OCI-LY1 (cell line): ENCODE measurements at regions not wholly inside any gene's neighbourhood (a gene's known extent, or its start where the extent isn't known, plus 50 kb on each side); places are given as distances from the start of the nearest gene placed in this dataset.

ENCODE experiments used
- EZH2 ChIP-seq: fragments of 200-600 bp; sonication (generic), shearing (Covaris generic); IDR thresholded peaks from 2 replicates; pipeline ENCODE4 v1.8.0; 2017; ENCODE audit warnings: borderline replicate concordance, mixed run types, mild to moderate bottlenecking, antibody characterized with exemption, low read length, moderate library complexity, mixed read lengths
- TF ChIP-seq, protein P1 (sequence below): fragments of 200-600 bp; sonication (generic), shearing (Covaris generic); IDR thresholded peaks from 2 replicates; pipeline ENCODE4 v1.5.1; 2017; ENCODE audit warnings: mild to moderate bottlenecking, antibody characterized with exemption, low read length, moderate library complexity, mixed read lengths

DNA sequence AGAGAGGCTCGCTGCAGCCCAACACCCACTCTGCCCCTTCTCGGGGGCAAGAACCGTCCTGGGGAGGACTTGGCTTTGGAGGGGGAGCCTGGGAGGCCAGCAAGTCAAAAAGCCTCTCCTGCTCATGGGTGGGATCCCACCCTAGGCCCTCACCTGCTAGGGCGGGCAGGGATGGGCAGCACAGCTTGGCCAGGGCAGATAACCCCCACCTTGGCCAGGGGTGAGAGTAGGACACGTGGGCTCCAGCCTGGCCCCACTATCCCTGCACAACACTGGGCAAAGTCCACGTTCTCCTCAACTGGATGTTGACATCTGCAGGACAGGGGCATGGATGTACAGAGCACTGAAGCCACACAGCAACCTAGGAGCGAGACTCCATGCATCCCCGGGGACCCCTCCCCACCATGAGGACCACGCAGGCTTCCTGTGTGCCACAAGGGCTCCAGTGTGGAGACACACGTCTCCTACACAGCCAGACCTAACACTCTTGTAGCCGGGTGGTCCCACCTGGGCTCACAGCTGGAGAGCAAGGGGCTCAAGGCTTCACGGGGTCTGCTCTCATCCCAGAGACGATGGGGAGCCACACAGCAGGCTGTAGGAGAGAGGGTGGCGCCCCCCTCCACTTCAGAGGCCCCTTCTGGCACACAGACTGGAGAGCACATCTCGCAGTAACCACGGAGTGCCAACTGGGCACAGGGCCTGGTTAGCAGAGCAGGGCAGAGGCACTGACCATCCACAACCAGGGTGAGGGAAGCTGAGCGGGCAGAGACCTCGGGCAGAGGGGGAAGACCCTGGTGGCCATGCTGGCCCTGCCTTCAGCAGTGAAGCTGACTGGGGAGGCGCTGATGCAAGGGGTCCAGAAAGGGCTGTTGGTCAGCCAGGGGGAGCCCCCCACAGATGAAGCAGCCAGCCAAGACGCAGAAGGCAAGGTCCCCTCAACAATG, 171.1 kb downstream of the CRYBB2 start:
- TF ChIP-seq, protein P1, sequence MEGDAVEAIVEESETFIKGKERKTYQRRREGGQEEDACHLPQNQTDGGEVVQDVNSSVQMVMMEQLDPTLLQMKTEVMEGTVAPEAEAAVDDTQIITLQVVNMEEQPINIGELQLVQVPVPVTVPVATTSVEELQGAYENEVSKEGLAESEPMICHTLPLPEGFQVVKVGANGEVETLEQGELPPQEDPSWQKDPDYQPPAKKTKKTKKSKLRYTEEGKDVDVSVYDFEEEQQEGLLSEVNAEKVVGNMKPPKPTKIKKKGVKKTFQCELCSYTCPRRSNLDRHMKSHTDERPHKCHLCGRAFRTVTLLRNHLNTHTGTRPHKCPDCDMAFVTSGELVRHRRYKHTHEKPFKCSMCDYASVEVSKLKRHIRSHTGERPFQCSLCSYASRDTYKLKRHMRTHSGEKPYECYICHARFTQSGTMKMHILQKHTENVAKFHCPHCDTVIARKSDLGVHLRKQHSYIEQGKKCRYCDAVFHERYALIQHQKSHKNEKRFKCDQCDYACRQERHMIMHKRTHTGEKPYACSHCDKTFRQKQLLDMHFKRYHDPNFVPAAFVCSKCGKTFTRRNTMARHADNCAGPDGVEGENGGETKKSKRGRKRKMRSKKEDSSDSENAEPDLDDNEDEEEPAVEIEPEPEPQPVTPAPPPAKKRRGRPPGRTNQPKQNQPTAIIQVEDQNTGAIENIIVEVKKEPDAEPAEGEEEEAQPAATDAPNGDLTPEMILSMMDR, result no peak
- TF ChIP-seq EZH2, result no peak
